GM21717 (cell line): ENCODE measurements at regions not wholly inside any gene's neighbourhood (a gene's known extent, or its start where the extent isn't known, plus 50 kb on each side); places are given as distances from the start of the nearest gene placed in this dataset.

Source experiments
- ATAC-seq: cut with Tn5 transposase; IDR thresholded peaks from one replicate; pipeline ENCODE4 v1.9.1; 2021; ENCODE audit warnings: mild to moderate bottlenecking, moderate library complexity; ENCODE audit not compliant: unreplicated experiment

DNA sequence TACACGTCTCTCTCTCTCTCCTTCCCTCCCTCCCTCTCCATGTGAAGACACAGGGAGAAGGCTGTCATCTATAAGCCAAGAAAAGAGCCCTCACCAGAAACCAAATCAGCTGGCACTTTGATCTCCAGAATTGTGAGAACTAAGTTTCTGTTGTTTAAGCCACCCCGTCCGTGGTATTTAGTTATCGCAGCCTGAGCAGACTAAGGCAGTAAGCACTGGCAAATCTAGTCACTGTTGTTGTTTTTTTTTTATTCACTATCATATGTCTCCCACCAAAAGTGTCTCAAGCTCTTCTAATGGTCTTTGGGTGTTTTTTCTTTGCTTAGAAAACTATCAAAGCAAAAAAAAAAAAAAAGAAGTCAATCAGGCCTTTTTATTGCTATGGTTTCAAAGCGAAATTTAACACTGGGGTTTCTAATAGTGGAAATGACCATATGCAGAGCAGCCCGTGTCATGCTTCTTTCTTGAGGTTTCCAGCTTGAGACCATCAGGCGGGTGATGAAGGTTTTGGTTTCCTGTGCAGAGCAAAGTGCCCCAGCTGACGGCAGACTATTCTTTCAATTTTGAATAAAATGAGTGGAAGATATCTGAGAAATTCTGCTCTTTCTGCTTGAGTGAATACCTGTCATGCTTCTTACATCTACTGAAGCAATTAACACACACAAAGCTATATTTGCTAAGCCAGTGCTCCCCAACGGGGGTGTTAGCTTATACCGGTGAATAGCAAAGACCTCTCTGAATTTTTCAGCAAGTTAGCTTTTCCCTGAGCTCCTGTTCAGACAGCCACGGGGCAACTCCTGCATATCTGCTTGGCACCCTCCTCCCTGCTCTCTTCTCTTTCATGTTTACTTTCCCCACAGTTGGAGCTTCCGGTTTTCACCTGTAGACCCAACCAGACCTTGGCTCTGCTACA lies 394.1 kb upstream of the ATP5MC3 start:
- ATAC-seq: peak; percentile 96

DNA sequence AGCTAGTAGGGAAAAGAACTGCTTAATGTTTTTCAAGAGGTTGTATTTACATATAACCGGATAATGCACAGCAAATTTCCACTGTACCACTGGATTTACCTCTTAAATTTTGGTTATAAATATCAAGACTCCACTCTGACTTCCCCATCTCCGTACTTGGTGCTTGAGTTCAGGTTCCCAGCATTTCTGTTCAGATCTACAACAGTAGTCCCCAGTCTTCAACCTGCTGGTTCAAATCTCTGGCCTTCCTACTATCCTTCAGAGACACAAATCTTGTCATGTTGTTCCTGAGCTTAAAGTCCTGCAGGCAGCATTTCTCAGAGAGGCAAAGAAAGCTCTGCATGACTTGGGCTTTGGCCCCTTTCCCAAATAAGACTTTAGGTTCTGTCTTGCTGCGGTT lies 392.6 kb upstream of the ATP5MC3 start:
- ATAC-seq: no peak

DNA sequence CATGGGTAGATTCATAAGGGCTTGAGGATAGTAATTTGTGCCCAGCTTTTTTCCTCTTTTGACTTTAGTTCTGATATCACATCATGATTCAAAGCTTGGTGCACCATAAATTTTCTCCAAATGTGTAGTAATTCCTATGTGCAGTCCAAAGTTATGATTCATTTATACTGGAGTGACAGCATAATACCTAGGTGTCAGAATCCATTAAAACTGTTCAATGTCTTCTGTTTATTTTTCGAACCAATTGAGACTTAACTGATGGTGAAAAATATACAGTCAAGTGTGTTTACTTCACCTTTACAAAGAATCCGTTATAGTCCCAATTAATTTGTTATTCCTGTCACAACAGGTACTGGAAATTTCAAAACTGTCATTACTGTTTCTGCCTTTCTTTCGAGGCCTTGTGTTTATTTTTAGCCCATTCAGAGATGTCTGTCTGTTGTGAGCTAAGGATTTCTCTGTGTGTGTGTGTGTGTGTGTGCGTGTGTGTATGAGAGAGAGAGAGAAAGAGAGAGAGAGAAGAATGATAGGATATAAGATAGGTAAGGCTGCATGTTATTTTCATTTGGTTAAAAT lies 389.7 kb upstream of the ATP5MC3 start:
- no peak for ATAC-seq

DNA sequence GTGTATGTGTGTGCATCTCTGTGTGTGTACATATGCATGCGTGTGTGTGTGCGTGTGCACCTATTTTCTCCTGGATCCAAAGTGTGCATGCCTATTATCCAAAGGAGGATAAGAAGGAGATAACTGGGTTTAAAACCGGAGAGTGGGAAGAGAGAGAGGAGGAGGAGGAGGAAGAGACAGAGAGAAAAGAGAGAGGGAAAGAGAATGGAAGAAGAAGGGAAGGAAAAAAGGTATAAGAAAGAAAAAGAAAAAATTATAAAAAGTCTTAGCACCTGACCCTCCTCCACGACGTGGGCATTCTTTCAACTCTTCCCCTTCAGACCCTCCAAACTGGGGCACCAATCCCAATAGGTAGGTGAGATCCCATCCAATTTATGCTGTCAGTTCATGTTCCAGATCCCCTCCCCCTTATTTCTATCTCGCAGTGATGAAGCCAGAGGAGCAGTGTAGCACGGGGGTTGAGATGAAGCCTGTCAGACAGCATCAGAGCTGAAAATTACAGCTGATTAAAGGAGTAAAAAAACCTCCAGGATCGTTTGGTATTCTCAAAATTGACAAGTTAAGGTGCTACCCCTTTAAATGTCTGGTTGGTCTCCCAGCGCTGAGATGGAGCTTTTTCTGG lies 386.7 kb upstream of the ATP5MC3 start:
- no peak for ATAC-seq

DNA sequence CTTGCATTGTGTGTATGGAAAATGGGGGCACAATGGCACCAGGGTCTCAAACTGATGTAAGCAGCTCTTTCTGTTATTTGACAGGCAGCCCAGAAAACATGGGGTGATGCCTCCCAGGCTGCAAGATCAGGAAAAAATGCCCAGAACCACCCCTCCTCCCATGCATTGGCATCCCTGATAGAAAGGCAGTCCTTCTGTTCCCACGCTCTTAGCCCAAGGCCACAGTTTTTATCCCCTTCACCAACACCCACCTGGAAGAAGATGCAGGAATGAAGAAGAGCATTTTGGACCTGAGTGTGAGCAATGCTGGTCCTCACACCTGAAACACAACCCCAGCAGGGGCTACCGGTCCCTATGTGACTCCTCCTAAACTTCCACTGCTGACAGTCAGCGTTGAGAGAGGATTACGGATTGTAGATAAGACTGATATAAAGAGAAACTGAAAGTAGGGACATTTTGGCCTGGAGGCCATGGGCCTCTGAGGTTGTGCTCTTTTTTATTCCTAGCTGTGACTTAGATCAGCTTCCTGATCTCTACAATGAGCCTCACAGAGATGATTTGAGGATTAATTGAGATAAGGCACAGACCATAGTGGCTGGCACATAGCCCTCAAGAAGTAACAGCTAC lies 386.0 kb upstream of the ATP5MC3 start:
- ATAC-seq: no peak

DNA sequence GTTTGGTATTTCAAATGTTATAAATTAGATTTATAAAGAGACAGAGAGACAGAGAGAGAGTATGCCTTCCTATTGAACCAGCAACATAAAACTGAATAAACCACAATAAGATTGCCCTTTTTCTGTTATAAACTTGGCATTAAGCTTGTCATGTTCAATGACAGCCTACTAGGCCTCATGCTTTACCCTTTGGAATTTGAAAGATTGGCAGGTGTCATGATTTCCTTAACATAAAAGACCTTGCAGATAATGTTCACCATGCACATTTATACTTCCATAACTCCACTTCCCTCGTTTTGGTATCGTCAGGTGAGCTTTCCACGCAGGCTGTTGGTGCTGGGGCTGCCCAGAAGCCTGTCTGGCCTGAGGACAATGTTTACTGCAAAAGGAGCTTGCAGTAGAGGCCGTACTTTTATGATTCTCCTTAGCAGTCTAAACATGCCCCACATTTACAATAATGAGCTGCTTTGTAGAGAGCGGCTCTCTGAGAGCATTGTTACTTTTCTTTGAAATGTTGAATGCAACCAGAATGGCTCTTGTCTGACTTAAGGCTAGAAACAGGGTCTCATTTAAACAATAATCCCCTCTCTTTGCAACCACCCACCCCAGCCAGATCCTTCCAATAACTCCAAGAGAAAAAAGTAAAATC lies 379.1 kb upstream of the ATP5MC3 start:
- ATAC-seq: no peak

DNA sequence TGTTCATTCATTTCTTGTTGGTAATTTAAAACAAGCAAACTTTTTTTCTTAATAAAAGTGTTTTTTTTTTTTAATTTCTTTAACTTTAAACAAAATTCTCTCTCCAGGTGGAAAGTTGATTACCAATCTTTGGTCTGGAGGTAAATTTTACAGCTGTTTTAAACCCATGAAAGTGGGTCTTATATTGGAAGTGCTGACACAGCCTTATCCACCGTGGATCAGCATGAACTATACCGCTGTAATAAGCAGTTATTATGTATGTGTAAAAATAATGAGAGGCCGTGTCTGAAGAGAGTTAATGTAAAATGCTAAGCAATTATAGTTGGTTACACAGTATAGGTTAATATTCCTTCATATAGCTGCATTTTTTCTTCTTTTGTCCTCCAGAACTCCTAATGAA lies 378.1 kb upstream of the ATP5MC3 start:
- no peak for ATAC-seq

DNA sequence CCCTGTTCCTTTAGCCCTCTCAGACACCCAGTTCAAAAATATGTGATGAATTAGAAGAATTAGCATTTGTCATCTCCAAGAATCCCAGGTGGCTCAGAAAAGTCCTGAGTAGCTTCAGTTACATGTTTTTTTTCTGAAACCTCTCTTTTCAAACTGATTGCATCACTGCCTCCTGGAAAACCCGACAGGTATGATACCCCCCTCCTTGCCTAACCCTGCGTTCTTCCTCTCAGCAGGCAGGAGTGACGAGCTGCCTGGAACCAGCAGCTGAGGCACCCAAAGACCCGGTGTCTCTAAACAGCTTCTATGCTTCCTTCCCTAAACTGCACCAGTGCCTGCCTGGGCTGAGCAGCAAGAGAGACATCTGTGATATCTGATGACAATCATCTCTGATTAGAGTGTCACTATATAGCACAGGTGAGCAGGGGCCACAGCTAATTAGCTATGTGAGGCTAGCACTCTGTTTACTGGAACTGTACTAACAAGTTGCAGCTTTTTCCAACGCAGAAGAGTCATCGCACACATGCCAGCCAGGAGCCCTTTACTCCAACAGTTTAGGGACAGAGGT lies 376.4 kb upstream of the ATP5MC3 start:
- ATAC-seq: no peak

DNA sequence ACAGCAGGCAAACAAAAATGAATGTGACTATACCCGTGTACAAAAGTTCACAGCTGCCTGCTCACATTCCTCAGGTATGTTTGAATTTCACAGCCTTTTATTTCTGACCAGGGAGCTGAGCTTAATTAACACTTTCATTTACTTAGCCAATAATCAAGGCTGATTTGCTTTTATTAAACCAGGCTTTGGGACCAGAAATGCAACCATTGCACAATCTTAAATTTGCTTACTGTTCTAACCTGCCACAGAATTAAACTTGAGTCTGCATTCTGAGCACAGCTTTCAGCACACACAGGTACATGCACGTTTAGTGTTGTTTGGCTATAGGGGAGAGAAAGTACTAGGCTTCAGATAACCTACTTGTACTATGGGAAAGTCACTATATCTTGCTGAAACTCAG lies 372.4 kb upstream of the ATP5MC3 start:
- ATAC-seq: no peak

DNA sequence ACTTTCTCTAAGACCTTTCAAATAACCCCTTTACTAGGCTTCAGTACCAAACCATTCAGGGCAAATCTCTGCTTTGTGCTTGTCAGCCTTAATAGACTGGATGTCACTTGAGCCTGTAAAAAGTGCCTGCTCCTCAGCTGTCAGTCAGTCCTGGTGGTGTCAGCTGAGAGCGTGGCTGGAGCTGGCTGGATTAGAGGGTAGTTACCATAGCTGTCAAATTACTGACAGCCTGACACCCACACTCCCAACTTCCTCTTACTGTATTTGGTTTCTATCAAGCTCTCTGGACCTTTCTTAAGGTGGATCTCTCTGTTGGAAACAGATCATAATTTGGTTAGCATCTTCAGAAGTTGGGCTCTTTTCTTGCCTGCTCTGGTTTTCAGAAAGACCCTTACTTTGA lies 371.4 kb upstream of the ATP5MC3 start:
- ATAC-seq: no peak

DNA sequence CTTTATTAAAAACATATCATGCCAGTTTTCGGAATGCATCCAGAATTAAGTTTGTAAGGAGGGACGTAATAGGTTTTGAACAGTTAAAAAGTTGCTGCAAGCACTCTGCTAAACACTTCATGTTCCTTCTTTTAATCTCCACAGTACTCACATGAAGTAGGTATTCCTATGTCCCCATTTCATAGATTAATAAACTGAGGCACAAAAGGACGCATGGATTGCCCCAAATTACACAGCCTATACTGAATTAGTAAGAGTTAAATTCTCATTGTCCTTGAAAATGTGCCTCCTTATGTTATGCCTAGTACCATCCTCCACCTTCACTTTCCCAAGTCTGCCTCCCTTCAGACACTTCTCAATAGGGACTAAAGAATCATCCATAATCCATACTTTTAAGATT lies 358.9 kb upstream of the ATP5MC3 start:
- ATAC-seq: no peak

DNA sequence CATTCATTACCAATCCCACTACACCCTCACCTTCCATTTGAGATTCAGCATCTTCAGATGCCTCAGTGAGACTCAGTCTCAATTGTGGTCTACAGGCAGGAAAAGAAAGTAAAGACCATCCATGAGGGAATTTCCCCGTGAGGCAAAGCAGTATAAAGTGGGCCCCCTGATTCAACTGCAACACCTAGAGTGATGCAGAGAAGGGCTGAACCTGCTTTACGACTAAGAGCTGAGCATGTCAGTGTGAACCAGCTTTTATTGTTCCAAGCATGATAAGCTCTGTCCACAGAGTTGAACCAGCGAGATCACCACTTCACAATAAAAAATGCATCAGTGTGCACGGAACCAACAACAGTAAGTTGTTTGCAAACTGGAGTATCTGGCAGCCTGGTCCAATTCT lies 357.6 kb upstream of the ATP5MC3 start:
- no peak for ATAC-seq

DNA sequence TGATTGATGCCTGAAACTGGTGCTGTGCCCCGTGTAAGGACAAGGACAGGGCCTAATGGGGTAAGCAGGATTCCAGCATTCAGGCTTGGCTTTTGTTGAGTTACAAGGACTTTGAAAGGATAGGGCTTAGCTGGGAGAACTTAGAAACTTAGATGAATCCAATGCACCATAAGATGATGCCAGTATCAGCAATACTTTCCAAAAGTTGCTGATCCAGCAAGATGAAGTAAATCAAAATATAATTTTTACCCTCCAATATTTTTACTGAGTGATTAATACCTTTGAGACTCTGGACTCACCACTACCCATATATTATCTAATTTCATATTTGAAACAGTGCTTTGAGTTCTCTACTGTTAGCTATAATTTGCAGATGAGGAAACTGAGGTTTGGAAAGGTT lies 354.5 kb upstream of the ATP5MC3 start:
- ATAC-seq: no peak

DNA sequence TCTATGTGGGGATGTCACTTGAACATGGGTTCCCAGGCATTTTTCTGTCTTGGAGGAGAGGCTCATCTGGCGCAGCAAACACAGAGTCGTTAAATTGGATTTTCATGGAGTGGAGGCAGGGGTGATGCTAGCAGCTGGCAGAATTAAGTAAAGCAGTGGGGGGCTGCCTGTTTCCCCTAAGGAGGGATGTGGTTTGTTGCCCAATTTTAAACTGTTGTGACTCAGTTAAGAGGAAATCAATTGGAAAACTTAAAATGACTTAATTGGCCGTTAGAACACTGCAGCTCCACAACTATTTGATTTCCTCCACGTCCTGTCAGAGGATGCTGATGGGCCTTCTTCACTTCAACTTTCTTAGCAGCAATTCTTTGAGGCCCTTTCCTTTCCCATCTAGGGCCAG lies 354.1 kb upstream of the ATP5MC3 start:
- ATAC-seq: no peak

DNA sequence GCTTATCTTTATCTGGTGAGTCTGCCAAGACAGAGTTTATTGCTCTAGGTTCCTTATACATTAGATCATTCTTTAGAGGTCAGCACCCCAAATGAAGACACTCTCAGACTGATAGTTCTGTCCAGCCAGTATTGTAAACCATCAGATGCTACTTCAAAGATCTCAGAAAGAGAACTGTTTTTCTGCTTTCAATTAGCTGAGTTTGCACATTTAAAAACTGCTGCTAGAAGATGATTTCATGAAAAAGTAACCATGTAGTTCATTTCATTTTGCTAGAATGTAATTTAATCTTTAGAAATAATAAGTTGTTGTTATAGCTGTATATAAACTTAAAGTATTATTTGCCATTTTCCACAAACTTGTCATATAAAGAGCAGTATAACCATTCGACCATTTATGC lies 344.5 kb upstream of the ATP5MC3 start:
- no peak for ATAC-seq

DNA sequence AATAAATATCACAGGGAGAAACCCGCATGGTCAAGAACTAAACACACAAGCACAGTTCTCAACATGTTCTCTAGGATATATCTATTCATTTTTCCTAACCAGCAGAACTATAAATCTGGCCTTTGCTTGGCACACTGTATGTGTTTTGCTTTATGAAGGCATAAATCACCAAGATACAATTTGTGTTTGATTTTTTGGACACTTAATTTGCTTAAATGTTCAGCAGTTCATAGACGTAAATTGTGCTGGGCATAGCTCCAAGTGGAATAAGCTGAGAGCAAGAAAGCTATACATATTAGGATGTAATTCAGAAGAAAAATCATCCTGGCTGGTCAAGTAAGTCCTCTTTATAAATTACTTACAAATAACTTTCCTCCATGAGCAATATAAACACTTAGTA lies 341.5 kb upstream of the ATP5MC3 start:
- no peak for ATAC-seq

DNA sequence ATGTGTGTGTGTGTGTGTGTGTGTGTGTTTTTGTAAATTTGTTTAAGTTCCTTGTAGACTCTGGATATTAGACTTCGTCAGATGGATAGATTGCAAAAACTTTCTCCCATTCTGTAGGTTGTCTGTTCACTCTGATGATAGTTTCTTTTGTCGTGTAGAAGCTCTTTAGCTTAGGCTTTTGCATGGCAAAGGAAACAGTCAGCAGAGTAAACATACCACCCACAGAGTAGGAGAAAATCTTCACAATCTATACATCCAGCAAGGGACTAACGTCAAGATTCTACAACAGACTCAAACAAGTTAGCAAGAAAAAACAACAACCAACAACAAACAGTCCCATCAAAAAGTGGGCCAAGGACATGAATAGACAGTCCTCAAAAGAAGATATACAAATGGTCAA lies 336.7 kb upstream of the ATP5MC3 start:
- ATAC-seq: no peak

DNA sequence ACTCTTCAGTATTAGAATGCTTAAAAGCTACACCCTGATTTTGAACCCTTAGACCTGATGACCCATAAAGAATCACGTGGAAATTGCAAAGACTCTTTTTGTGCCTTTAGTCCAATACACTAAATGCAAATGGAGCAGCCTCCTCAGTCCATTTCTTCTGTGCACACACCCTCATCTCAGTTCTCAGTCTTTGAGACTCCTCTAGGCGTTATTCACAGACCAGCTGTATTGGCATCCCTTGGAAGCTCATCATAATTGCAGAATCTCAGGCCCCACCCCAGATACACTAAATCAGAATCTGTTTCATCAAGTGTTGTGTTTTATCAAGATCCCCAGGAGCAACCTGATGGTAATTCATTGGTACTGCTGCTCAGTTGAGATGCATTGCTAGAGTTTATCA lies 335.0 kb upstream of the ATP5MC3 start:
- ATAC-seq: no peak

DNA sequence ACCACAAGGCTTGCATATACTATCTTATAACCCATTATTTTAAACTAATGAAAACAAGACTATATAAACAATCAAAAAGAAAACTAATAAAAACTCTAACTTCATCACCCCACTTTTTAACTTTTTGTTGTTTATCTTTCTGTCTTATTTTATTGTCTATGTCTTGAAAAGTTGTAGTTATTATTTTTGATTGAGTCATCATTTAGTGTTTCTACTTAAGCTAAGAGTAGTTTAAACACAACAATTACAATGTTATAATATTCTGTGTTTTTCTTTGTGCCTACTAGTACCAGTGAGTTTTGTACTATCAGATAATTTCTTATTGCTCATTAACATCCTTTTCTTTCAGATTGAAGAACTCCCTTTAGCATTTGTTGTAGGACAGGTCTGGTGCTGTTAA lies 318.7 kb upstream of the ATP5MC3 start:
- ATAC-seq: no peak

DNA sequence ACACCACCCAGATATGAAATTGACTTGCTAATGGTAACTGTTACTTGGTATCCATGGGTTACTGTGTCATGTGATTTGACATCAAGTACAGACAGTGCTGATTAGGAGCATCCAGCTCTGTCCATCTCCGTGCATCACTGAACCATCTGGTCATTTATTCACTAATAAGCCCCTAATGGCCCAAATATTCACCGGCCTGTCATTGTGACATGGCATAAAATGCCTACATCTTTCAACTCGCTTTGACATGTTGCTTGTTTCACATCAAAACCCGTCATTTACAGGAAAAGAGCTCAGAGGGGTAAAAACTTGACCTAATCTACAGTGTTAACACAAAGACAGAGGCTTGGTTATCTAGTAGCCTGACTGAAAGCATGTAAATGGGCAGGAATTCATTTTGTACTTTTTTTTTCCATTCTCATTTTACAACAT lies 308.9 kb upstream of the ATP5MC3 start:
- no peak for ATAC-seq
